ENCODE measurements at regions not wholly inside any gene's neighbourhood (a gene's known extent, or its start where the extent isn't known, plus 50 kb on each side); places are given as distances from the start of the nearest gene placed in this dataset.

DNA sequence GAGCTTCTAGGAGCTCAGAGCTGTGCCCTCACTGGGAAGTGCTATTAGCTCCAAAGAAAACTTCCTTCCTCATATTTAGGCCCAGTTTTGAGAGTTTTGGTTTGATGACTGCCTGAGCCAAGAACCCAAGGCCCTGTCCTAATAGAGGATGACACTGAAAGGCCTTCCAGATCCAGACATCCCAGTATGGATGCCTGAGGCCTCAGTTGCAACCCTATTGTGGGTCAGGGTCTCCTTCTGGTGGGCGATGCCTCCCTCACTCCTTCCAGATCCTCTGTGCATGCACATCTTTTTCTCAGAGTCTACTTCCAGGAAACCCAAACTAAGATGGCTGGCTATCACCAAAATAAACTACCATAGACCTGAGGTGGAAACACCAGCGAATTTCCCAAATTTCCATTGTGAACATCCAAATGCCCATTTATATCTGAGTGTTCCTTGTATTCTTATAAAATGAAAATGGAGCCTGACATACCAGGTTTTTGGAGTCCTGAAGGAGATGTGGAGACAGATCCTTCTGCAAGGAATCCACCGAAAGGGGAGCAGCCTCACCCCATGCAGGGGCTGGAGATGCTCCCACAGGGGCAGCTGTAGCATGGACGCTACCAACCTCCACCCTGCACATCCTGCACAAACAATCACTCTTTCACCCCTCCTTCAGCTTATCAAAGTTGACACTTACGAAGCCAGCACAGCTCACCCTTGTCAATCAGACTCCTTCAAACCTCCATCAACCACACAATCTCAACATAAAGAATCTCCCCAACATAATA is 61.1 kb downstream of the GGTLC2 start:
- no peaks in the 10 kb centered on the region for H3K79me1 ChIP-seq (replicated peaks; ENCODE audit: low read length, poor library complexity, severe bottlenecking)
- H3K14ac ChIP-seq (ENCODE audit: low read length in 2 of 2) = no peak overlapping the region
- H2BK12ac ChIP-seq (ENCODE audit: low read length in 2 of 2) = no peak overlapping the region
- 38% methylated on average over 4 of the region's 5 CpGs for WGBS
- H3K36me3 ChIP-seq (ENCODE audit: control insufficient read depth in 1 of 2, insufficient read depth in 2 of 2, low read depth in 1 of 2, low read length in 2 of 2) = no peaks in the 10 kb centered on the region
- H3K4me1 ChIP-seq (ENCODE audit: control insufficient read depth, insufficient read depth, low read depth, low read length) = no peaks in the 10 kb centered on the region
- H3K23ac ChIP-seq (ENCODE audit: low read length in 2 of 2) = no peak overlapping the region
- no peak overlapping the region for H2AK5ac ChIP-seq (ENCODE audit: low read length, severe bottlenecking)
- no peak overlapping the region for H4K8ac ChIP-seq (ENCODE audit: low read length)
- no peak for DNase-seq
- no peak overlapping the region for H3K9ac ChIP-seq (ENCODE audit: low read length)
- no peaks in the 10 kb centered on the region for H3K9me3 ChIP-seq (ENCODE audit: control insufficient read depth, low read length)
- H3K4me2 ChIP-seq (ENCODE audit: low read length, poor library complexity, severe bottlenecking) = no peak overlapping the region
- H3K4ac ChIP-seq (ENCODE audit: low read depth in 1 of 2, low read length in 2 of 2) = no peak overlapping the region
- H2BK5ac ChIP-seq (ENCODE audit: low read depth, low read length, poor library complexity, severe bottlenecking) = no peak overlapping the region
- H3K27ac ChIP-seq (ENCODE audit: low read length, poor library complexity, severe bottlenecking) = no peak overlapping the region
- H3K27me3 ChIP-seq (ENCODE audit: control insufficient read depth in 1 of 2, insufficient read depth in 1 of 2, low read length in 2 of 2) = peaks cover 2 to 11% of the 10 kb centered on the region in 2 experiments
- no peak overlapping the region for H3K18ac ChIP-seq (ENCODE audit: low read depth in 1 of 2, low read length in 2 of 2)
- H2BK15ac ChIP-seq (ENCODE audit: low read depth, poor library complexity, severe bottlenecking) = no peak overlapping the region
- no peak overlapping the region for H3K4me3 ChIP-seq (ENCODE audit: insufficient read depth in 1 of 2, low read depth in 1 of 2, low read length in 2 of 2)
- no peak overlapping the region for H4K91ac ChIP-seq (ENCODE audit: low read length)
- H2AFZ ChIP-seq (ENCODE audit: low read depth, low read length) = no peak overlapping the region
- H2BK120ac ChIP-seq (ENCODE audit: low read depth, low read length) = no peak overlapping the region

DNA sequence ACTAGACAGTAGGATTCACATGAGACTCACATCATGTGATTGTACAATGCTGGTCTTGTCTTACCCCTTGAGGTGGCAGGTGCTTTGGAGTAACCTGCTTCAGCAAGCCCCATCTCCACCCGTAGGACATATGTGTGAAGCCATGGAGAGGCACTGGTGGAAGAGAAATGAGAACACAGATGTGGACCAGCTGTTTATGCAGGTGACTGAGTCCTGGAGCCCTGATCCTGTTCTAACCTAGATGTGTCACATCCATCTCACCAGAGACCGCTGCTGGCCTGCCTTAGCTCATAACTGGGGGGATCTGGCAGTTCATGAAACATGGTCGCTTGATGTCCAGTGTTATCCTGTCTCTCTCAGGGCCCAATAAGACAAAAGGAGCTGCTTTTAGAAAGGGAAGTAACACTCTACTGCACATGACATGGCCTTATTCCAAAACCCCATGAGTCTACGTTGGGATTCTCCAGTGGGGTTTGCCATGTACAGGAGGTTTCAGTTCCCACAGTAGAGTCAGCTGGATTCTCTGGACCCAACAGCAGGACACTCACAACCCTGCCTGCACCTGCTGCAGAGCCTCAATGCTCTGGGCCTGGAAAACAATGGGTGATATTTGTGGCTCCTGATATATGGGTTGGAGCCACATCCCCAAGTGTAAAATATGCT is 62.0 kb downstream of the GGTLC2 start:
- no peak overlapping the region for H2BK15ac ChIP-seq (ENCODE audit: low read depth, poor library complexity, severe bottlenecking)
- no peak overlapping the region for H3K23ac ChIP-seq (ENCODE audit: low read length in 2 of 2)
- no peaks in the 10 kb centered on the region for H3K36me3 ChIP-seq (ENCODE audit: control insufficient read depth in 1 of 2, insufficient read depth in 2 of 2, low read depth in 1 of 2, low read length in 2 of 2)
- H2BK12ac ChIP-seq (ENCODE audit: low read length in 2 of 2) = no peak overlapping the region
- no peaks in the 10 kb centered on the region for H3K4me1 ChIP-seq (ENCODE audit: control insufficient read depth, insufficient read depth, low read depth, low read length)
- no peak overlapping the region for H3K14ac ChIP-seq (ENCODE audit: low read length in 2 of 2)
- H4K8ac ChIP-seq (ENCODE audit: low read length) = no peak overlapping the region
- H2BK120ac ChIP-seq (ENCODE audit: low read depth, low read length) = no peak overlapping the region
- H3K4me3 ChIP-seq (ENCODE audit: insufficient read depth in 1 of 2, low read depth in 1 of 2, low read length in 2 of 2) = no peak overlapping the region
- H2BK5ac ChIP-seq (ENCODE audit: low read depth, low read length, poor library complexity, severe bottlenecking) = no peak overlapping the region
- no peak overlapping the region for H3K4me2 ChIP-seq (ENCODE audit: low read length, poor library complexity, severe bottlenecking)
- H3K9me3 ChIP-seq (ENCODE audit: control insufficient read depth, low read length) = no peaks in the 10 kb centered on the region
- 36% methylated on average over 4 of the region's 4 CpGs for WGBS
- no peak overlapping the region for H2AFZ ChIP-seq (ENCODE audit: low read depth, low read length)
- no peak overlapping the region for H3K4ac ChIP-seq (ENCODE audit: low read depth in 1 of 2, low read length in 2 of 2)
- DNase-seq = no peak
- H3K9ac ChIP-seq (ENCODE audit: low read length) = no peak overlapping the region
- no peak overlapping the region for H3K18ac ChIP-seq (ENCODE audit: low read depth in 1 of 2, low read length in 2 of 2)
- no peak overlapping the region for H2AK5ac ChIP-seq (ENCODE audit: low read length, severe bottlenecking)
- H3K27me3 ChIP-seq (ENCODE audit: control insufficient read depth in 1 of 2, insufficient read depth in 1 of 2, low read length in 2 of 2) = peaks cover 0 to 11% of the 10 kb centered on the region in 2 experiments
- H3K79me1 ChIP-seq (replicated peaks; ENCODE audit: low read length, poor library complexity, severe bottlenecking) = no peaks in the 10 kb centered on the region
- no peak overlapping the region for H3K27ac ChIP-seq (ENCODE audit: low read length, poor library complexity, severe bottlenecking)
- H4K91ac ChIP-seq (ENCODE audit: low read length) = no peak overlapping the region

DNA sequence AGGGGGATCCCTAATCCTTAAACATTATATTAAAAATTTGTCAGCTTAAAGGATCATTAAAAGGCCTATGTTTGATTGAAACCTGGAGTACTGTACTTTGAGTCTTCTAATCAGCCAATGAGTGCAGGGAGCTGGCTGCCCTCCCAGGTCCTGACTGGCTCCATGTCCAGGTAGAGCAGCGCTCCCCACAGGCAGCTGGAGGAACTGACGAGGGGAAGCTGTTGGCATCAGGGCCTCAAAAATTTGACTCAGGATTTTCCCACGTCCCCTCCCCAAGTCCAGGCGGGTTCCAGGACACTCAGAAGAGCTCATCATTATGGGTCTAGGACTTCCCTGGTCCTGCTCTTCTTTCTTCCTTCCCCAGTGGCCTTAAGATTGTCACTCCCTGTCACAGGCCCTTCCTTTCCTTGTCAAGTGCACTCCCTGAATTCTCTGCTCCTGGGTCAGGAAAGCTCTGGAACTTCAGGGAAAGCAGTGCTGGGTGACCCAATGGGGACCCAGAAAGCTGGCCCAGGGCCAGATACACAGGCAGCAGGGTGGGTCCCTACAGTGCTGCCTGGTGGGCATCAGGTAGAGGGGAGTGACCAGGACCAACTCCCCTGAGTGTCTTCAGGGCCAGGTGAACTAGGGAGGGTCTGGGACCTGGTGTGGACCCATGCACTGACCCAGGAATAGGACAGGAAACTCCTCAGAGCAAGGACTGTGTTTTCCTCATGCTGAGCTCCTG is 65.5 kb downstream of the GGTLC2 start:
- Histone ChIP-seq H3K27ac (ENCODE audit: low read length, poor library complexity, severe bottlenecking) (no peak overlapping the region), H2AK5ac (ENCODE audit: low read length, severe bottlenecking) (no peak overlapping the region), H3K79me1 (replicated peaks; ENCODE audit: low read length, poor library complexity, severe bottlenecking) (no peaks in the 10 kb centered on the region), H3K18ac (ENCODE audit: low read depth in 1 of 2, low read length in 2 of 2) (no peak overlapping the region), H2BK120ac (ENCODE audit: low read depth, low read length) (no peak overlapping the region), H2BK5ac (ENCODE audit: low read depth, low read length, poor library complexity, severe bottlenecking) (no peak overlapping the region), H3K27me3 (ENCODE audit: control insufficient read depth in 1 of 2, insufficient read depth in 1 of 2, low read length in 2 of 2) (peaks cover 0 to 24% of the 10 kb centered on the region in 2 experiments), H4K91ac (ENCODE audit: low read length) (peak overlapping the region; percentile 16), H3K4me1 (ENCODE audit: control insufficient read depth, insufficient read depth, low read depth, low read length) (no peaks in the 10 kb centered on the region), H2BK12ac (ENCODE audit: low read length in 2 of 2) (no peak overlapping the region), H3K4me3 (ENCODE audit: insufficient read depth in 1 of 2, low read depth in 1 of 2, low read length in 2 of 2) (no peak overlapping the region), H3K4me2 (ENCODE audit: low read length, poor library complexity, severe bottlenecking) (no peak overlapping the region), H3K23ac (ENCODE audit: low read length in 2 of 2) (no peak overlapping the region), H3K14ac (ENCODE audit: low read length in 2 of 2) (no peak overlapping the region), H2BK15ac (ENCODE audit: low read depth, poor library complexity, severe bottlenecking) (no peak overlapping the region), H2AFZ (ENCODE audit: low read depth, low read length) (no peak overlapping the region), H3K9me3 (ENCODE audit: control insufficient read depth, low read length) (no peaks in the 10 kb centered on the region), H3K36me3 (ENCODE audit: control insufficient read depth in 1 of 2, insufficient read depth in 2 of 2, low read depth in 1 of 2, low read length in 2 of 2) (no peaks in the 10 kb centered on the region), H3K4ac (ENCODE audit: low read depth in 1 of 2, low read length in 2 of 2) (no peak overlapping the region), H4K8ac (ENCODE audit: low read length) (no peak overlapping the region), H3K9ac (ENCODE audit: low read length) (no peak overlapping the region)
- WGBS = 30% methylated on average over 4 of the region's 4 CpGs
- no peak for DNase-seq

All from mesenchymal stem cell (in vitro differentiated cells and primary cell).